ENCODE measurements at regions not wholly inside any gene's neighbourhood (a gene's known extent, or its start where the extent isn't known, plus 50 kb on each side); places are given as distances from the start of the nearest gene placed in this dataset.
A peak's percentile ranks its signal among the peaks of the same experiment; 100 is the strongest.

DNA sequence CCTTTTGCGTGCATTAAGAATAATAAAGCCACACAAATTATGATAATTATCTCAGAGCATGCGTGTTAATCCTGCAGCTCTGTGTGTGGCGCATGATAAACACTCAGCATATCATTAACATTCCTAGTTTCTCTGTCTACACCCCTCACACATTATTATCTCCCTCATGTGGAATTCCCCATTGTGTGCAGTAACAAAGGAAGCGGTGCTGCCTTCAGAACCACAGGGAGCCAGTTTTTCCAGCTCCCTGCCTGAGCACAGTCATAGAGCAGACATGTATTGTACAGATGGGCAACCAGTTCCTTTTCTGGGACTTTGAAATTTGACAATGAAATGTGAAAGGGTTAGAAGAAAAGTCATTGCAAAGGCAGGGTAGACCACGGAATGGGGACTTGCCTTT lies 1365.5 kb upstream of the CDH9 start (continued):
- TF ChIP-seq, protein P1, sequence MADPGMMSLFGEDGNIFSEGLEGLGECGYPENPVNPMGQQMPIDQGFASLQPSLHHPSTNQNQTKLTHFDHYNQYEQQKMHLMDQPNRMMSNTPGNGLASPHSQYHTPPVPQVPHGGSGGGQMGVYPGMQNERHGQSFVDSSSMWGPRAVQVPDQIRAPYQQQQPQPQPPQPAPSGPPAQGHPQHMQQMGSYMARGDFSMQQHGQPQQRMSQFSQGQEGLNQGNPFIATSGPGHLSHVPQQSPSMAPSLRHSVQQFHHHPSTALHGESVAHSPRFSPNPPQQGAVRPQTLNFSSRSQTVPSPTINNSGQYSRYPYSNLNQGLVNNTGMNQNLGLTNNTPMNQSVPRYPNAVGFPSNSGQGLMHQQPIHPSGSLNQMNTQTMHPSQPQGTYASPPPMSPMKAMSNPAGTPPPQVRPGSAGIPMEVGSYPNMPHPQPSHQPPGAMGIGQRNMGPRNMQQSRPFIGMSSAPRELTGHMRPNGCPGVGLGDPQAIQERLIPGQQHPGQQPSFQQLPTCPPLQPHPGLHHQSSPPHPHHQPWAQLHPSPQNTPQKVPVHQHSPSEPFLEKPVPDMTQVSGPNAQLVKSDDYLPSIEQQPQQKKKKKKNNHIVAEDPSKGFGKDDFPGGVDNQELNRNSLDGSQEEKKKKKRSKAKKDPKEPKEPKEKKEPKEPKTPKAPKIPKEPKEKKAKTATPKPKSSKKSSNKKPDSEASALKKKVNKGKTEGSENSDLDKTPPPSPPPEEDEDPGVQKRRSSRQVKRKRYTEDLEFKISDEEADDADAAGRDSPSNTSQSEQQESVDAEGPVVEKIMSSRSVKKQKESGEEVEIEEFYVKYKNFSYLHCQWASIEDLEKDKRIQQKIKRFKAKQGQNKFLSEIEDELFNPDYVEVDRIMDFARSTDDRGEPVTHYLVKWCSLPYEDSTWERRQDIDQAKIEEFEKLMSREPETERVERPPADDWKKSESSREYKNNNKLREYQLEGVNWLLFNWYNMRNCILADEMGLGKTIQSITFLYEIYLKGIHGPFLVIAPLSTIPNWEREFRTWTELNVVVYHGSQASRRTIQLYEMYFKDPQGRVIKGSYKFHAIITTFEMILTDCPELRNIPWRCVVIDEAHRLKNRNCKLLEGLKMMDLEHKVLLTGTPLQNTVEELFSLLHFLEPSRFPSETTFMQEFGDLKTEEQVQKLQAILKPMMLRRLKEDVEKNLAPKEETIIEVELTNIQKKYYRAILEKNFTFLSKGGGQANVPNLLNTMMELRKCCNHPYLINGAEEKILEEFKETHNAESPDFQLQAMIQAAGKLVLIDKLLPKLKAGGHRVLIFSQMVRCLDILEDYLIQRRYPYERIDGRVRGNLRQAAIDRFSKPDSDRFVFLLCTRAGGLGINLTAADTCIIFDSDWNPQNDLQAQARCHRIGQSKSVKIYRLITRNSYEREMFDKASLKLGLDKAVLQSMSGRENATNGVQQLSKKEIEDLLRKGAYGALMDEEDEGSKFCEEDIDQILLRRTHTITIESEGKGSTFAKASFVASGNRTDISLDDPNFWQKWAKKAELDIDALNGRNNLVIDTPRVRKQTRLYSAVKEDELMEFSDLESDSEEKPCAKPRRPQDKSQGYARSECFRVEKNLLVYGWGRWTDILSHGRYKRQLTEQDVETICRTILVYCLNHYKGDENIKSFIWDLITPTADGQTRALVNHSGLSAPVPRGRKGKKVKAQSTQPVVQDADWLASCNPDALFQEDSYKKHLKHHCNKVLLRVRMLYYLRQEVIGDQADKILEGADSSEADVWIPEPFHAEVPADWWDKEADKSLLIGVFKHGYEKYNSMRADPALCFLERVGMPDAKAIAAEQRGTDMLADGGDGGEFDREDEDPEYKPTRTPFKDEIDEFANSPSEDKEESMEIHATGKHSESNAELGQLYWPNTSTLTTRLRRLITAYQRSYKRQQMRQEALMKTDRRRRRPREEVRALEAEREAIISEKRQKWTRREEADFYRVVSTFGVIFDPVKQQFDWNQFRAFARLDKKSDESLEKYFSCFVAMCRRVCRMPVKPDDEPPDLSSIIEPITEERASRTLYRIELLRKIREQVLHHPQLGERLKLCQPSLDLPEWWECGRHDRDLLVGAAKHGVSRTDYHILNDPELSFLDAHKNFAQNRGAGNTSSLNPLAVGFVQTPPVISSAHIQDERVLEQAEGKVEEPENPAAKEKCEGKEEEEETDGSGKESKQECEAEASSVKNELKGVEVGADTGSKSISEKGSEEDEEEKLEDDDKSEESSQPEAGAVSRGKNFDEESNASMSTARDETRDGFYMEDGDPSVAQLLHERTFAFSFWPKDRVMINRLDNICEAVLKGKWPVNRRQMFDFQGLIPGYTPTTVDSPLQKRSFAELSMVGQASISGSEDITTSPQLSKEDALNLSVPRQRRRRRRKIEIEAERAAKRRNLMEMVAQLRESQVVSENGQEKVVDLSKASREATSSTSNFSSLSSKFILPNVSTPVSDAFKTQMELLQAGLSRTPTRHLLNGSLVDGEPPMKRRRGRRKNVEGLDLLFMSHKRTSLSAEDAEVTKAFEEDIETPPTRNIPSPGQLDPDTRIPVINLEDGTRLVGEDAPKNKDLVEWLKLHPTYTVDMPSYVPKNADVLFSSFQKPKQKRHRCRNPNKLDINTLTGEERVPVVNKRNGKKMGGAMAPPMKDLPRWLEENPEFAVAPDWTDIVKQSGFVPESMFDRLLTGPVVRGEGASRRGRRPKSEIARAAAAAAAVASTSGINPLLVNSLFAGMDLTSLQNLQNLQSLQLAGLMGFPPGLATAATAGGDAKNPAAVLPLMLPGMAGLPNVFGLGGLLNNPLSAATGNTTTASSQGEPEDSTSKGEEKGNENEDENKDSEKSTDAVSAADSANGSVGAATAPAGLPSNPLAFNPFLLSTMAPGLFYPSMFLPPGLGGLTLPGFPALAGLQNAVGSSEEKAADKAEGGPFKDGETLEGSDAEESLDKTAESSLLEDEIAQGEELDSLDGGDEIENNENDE (IDR thresholded peaks at IDR 0.05; ENCODE audit: insufficient replicate concordance, low read length): no peak
- TF ChIP-seq TEAD4 (IDR thresholded peaks at IDR 0.05; ENCODE audit: low read depth, low read length): peak; percentile 40; the same call in 1 of the 2 replicates

Measured in H1 (cell line).